Adrenal gland (tissue), 9 donors: ENCODE measurements at regions not wholly inside any gene's neighbourhood (a gene's known extent, or its start where the extent isn't known, plus 50 kb on each side); places are given as distances from the start of the nearest gene placed in this dataset.

Experiments
- DNase-seq, 7 donors: peaks; one replicate each; pipeline ENCODE4 v3.0.0-alpha.2; 2019 to 2020
- H3K27ac ChIP-seq, 5 donors: fragments of 200-600 bp; sonication (generic) in 4 of 5; 1 replicate in 3 of 5; 2 replicates in 2 of 5; pipeline versions ENCODE4 v1.5.1 to v1.8.0; 2016 to 2020; ENCODE audit warnings: mild to moderate bottlenecking in 1 of 5
- H3K27me3 ChIP-seq: fragments of 200-600 bp; 2 replicates; pipeline ENCODE4 v1.8.0; 2021
- H3K36me3 ChIP-seq, 2 donors: fragments of 200-600 bp; replicated peaks in 1 of 2; 1 replicate in 1 of 2; 2 replicates in 1 of 2; pipeline versions ENCODE4 v1.5.1 to v1.8.0; 2018 to 2022
- H3K4me1 ChIP-seq, 2 donors: fragments of 200-600 bp; replicated peaks in 1 of 2; 1 replicate in 1 of 2; 2 replicates in 1 of 2; pipeline versions ENCODE4 v1.5.1 to v1.8.0; 2018 to 2021
- H3K4me3 ChIP-seq, 4 donors: fragments of 200-600 bp; sonication (generic) in 3 of 4; one replicate each; pipeline ENCODE4 v1.5.1; 2016 to 2018
- H3K9me3 ChIP-seq, 3 donors: fragments of 200-600 bp; sonication (generic) in 1 of 3; replicated peaks in 1 of 3; 1 replicate in 2 of 3; 2 replicates in 1 of 3; pipeline versions ENCODE4 v1.5.1 to v1.8.0; 2016 to 2021
- CTCF ChIP-seq, 6 experiments: fragments of 450-650 bp in 4 of 6; fragments of 200-600 bp in 2 of 6; sonication (generic) in 1 of 6; IDR thresholded peaks; 1 replicate in 5 of 6; 2 replicates in 1 of 6; pipeline versions ENCODE4 v1.5.1 to v1.8.0; 2016 to 2021; ENCODE audit warnings: antibody characterized with exemption in 6 of 6, mild to moderate bottlenecking in 2 of 6, moderate library complexity in 1 of 6
- POLR2A ChIP-seq, 2 donors: fragments of 450-650 bp; IDR thresholded peaks; one replicate each; pipeline ENCODE4 v1.6.1; 2017; ENCODE audit warnings: antibody characterized with exemption in 2 of 2, mild to moderate bottlenecking in 2 of 2, moderate library complexity in 1 of 2
- WGBS, 4 donors: extraction: QIAGEN DNeasy Blood & Tissue Kit in 2 of 4; methylation state at CpG; one replicate each; pipeline versions ENCODE4 v1.1.5 to v1.1.7; 2013 to 2017; 5-methylcytosine and 5-hydroxymethylcytosine counted together
- intact Hi-C, 2 donors: fragments of 100-400 bp; cut with DNase I; formaldehyde crosslinking; loops; one replicate each; pipeline versions ENCODE4 v1.14.1 to v1.15.0; 2022 to 2023
- donor health status: healthy with polysubstance abuse.
- donor health status: Bipolar disorder and iron deficiency.
- donor health status: DM: yes; HTN: yes; CAD: no.
- donor health status: DM: no; HTN: no; CAD: no.
- donor health status: DM: no; HTN: no; CAD: no.

- TF ChIP-seq POLR2A (IDR thresholded peaks at IDR 0.05), result no peak
- TF ChIP-seq CTCF (IDR thresholded peaks at IDR 0.05), result no peak
- H3K36me3 ChIP-seq, result no peaks in the 10 kb centered on the region
- 59 to 76% (median 64%) methylated on average over 2 of the region's 2 CpGs for WGBS, 4 donors
These were observed 346.2 kb upstream of the PDGFD start for GRCh38 chr11:104510169-104510568.

GRCh38 chr11:104490182-104490581 lies 326.2 kb upstream of the PDGFD start:
- Histone ChIP-seq H3K27ac (no peak overlapping the region), H3K36me3 (no peaks in the 10 kb centered on the region), H3K27me3 (no peaks in the 10 kb centered on the region), H3K4me3 (no peak overlapping the region), H3K9me3 (no peaks in the 10 kb centered on the region), H3K4me1 (no peaks in the 10 kb centered on the region)
- DNase-seq, result no peak
- TF ChIP-seq POLR2A (IDR thresholded peaks at IDR 0.05), result no peak
- no peak for TF ChIP-seq CTCF (IDR thresholded peaks at IDR 0.05)
- intact Hi-C loops, result no loop called here
- WGBS, 4 donors, result 85 to 95% (median 91%) methylated on average over 5 to 6 of the region's 6 CpGs

More at GRCh38 chr11:104510169-104510568, 346.2 kb upstream of the PDGFD start:
- no peaks in the 10 kb centered on the region for H3K9me3 ChIP-seq
- H3K27me3 ChIP-seq, result no peaks in the 10 kb centered on the region
- H3K4me3 ChIP-seq, result no peak overlapping the region
- H3K4me1 ChIP-seq, result no peaks in the 10 kb centered on the region
- intact Hi-C loops, result no loop called here
- DNase-seq, result no peak
- no peak overlapping the region for H3K27ac ChIP-seq

- no peaks in the 10 kb centered on the region for H3K9me3 ChIP-seq
- no peaks in the 10 kb centered on the region for H3K36me3 ChIP-seq
- no peaks in the 10 kb centered on the region for H3K27me3 ChIP-seq
These were observed 324.6 kb upstream of the PDGFD start for GRCh38 chr11:104488561-104488960.

GRCh38 chr11:104487046-104487806 lies 323.3 kb upstream of the PDGFD start:
- TF ChIP-seq CTCF (IDR thresholded peaks at IDR 0.05) (no peak), POLR2A (IDR thresholded peaks at IDR 0.05) (no peak)
- DNase-seq, result no peak
- H3K4me3 ChIP-seq, result no peak overlapping the region
- H3K27ac ChIP-seq, result no peak overlapping the region
- WGBS, 4 donors, result 41 to 46% (median 43%) methylated on average over 4 of the region's 4 CpGs
- intact Hi-C loops, result no loop called here
- H3K9me3 ChIP-seq, result no peaks in the 10 kb centered on the region
- H3K4me1 ChIP-seq, result no peaks in the 10 kb centered on the region
- no peaks in the 10 kb centered on the region for H3K27me3 ChIP-seq
- no peaks in the 10 kb centered on the region for H3K36me3 ChIP-seq

More at GRCh38 chr11:104488561-104488960, 324.6 kb upstream of the PDGFD start:
- no peak overlapping the region for H3K4me3 ChIP-seq
- H3K27ac ChIP-seq, result no peak overlapping the region
- no peaks in the 10 kb centered on the region for H3K4me1 ChIP-seq
- TF ChIP-seq POLR2A (IDR thresholded peaks at IDR 0.05), result no peak
- no peak for TF ChIP-seq CTCF (IDR thresholded peaks at IDR 0.05)
- no peak for DNase-seq
- intact Hi-C loops, result no loop called here
- WGBS, 4 donors, result 92 to 94% (median 94%) methylated on average over 3 of the region's 3 CpGs
